ENCODE measurements at regions not wholly inside any gene's neighbourhood (a gene's known extent, or its start where the extent isn't known, plus 50 kb on each side); places are given as distances from the start of the nearest gene placed in this dataset.

GRCh38 chr2:136246086-136246669 lies 128.2 kb upstream of the CXCR4 start:
- TF ChIP-seq, protein P1, sequence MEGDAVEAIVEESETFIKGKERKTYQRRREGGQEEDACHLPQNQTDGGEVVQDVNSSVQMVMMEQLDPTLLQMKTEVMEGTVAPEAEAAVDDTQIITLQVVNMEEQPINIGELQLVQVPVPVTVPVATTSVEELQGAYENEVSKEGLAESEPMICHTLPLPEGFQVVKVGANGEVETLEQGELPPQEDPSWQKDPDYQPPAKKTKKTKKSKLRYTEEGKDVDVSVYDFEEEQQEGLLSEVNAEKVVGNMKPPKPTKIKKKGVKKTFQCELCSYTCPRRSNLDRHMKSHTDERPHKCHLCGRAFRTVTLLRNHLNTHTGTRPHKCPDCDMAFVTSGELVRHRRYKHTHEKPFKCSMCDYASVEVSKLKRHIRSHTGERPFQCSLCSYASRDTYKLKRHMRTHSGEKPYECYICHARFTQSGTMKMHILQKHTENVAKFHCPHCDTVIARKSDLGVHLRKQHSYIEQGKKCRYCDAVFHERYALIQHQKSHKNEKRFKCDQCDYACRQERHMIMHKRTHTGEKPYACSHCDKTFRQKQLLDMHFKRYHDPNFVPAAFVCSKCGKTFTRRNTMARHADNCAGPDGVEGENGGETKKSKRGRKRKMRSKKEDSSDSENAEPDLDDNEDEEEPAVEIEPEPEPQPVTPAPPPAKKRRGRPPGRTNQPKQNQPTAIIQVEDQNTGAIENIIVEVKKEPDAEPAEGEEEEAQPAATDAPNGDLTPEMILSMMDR (IDR thresholded peaks at IDR 0.05): no peak
- no peak for TF ChIP-seq POLR2A (IDR thresholded peaks at IDR 0.05)
